Panc1 (cell line): ENCODE measurements at regions not wholly inside any gene's neighbourhood (a gene's known extent, or its start where the extent isn't known, plus 50 kb on each side); places are given as distances from the start of the nearest gene placed in this dataset.

Experiments
- CTCF ChIP-seq: fragments of 450-650 bp; IDR thresholded peaks from 2 replicates; pipeline ENCODE4 v1.5.1; 2017; ENCODE audit warnings: mild to moderate bottlenecking
- POLR2AphosphoS5 ChIP-seq: IDR thresholded peaks from 2 replicates; pipeline ENCODE4 v1.6.1; 2012; ENCODE audit warnings: mild to moderate bottlenecking, low read depth, low read length, moderate library complexity
- REST ChIP-seq, 2 experiments: IDR thresholded peaks; 2 replicates each; pipeline ENCODE4 v1.6.1; 2011 to 2012; ENCODE audit warnings: low read depth in 2 of 2, control low read depth in 1 of 2, low read length in 1 of 2, mild to moderate bottlenecking in 1 of 2, moderate library complexity in 1 of 2; ENCODE audit not compliant: insufficient read depth in 1 of 2
- SIN3A ChIP-seq: IDR thresholded peaks from 2 replicates; pipeline ENCODE4 v1.6.1; 2012; ENCODE audit warnings: low read depth, mild to moderate bottlenecking, low read length, moderate library complexity, borderline replicate concordance; ENCODE audit not compliant: insufficient read depth
- TCF7L2 ChIP-seq: IDR thresholded peaks from 2 replicates; pipeline ENCODE4 v1.6.1; 2011; ENCODE audit warnings: mild to moderate bottlenecking, low read depth, low read length, inconsistent platforms

GRCh38 chr3:117558681-117559080 lies 849.1 kb downstream of the TUSC7 start:
- TF ChIP-seq CTCF: no peak
- TF ChIP-seq POLR2AphosphoS5: no peak
- no peak for TF ChIP-seq TCF7L2
- no peak for TF ChIP-seq SIN3A
- no peak for TF ChIP-seq REST (IDR thresholded peaks at IDR 0.05; ENCODE audit: insufficient read depth in 1 of 2, low read depth in 2 of 2, low read length in 1 of 2)
